ENCODE measurements at regions not wholly inside any gene's neighbourhood (a gene's known extent, or its start where the extent isn't known, plus 50 kb on each side); places are given as distances from the start of the nearest gene placed in this dataset.

DNA sequence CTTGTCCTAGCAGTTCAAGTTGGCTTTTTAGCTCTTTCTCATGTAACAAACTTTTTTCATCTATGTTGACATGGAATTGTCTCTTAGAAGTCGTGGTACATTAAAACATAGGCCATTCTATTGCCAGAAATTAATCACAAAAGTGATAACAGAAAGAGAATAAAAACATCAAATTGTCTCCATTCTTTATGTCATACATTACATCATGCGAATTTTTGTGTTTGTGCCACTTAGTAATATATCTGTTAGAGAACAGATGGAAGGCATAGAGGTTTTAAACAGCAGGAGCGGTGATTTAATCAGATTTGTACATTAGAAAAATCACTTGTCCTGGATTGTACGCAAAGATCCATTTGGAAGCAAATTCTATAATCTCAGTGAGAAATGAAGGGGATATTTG lies 136.5 kb upstream of the CDH20 start:
- no peak for DNase-seq

DNA sequence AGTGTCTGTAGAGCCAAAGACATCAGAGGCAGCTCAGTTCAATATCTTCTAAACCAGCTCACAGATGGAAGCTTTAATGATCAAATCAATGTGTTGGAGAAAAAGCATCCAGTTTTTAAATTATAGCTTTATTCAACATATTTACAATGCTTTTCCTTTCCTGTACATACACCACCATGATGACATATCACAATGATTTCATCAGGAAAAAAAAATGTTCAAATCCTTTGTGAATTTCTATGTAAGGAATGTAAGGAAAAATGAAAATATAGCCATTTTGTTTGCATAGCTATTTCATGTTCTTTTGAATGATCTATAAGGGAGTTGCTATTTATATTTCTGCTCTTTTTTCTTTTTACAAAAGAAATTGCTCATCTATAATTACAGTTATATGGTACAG lies 134.7 kb upstream of the CDH20 start:
- no peak for DNase-seq

DNA sequence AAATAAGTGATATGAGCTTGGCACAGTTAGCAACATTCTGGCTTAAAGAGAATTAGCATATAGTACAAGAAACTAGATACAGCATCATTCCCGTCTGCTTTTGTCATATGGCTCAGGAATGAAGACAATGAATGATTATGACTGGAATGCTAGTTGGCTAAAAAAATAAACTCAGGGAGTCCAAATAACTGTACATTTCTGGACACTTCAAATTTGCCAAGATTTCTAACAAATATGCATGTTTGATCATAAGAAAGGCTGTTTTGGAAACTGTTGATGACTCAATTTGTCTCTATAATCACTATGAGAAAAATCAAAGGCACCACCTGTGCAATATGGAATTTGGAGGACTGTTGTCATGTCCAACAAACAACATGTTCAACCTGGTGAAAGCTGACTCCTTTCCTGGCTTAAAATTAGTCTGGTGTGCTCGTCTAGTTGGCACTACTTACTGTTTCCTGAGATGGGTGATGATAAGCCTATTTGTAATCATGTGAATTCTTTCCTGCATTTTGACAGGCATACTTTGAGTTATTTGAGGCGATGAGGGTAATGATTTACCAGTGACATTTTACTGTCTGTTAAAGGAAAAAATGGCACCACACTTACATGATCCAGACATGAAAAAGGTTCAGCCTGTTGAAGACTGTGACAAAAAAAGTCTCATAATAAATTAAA lies 133.9 kb upstream of the CDH20 start:
- no peak for DNase-seq

DNA sequence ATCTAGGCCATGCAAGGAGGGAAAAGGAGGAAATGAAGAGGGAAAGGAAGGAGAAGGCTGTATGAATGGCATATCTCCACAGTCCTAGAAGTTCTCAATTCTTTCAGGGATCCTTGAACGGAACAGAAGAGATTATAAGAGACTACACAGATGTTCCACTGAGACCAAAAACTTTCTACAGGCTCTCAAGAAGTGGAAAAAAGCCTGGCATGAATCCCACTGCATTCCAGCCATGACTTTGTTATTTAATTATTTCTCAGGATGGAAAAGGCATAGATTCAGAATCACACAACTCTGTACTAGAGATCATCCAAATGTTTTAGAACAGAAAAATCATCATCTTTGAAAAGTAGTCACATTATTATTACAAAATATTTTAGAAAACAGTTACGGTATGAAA lies 131.7 kb upstream of the CDH20 start:
- no peak for DNase-seq

DNA sequence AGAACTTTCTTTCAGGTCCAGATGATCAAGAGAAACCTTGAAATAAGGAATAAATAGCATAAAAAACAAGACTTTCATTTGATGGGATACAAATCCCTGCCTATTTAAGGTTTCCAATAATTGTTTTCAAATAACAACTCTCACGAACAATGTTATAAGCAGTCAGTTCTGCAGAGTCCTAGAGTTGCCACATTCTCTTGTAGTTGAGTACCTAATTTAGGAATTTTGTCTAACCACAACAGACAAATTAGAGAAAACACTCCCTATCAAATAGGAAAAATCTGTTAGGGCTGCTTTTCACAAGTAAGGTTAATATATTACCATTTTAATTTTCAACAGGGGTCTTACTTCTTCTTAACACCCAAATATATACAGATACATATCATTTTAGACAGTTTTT lies 130.1 kb upstream of the CDH20 start:
- no peak for DNase-seq

DNA sequence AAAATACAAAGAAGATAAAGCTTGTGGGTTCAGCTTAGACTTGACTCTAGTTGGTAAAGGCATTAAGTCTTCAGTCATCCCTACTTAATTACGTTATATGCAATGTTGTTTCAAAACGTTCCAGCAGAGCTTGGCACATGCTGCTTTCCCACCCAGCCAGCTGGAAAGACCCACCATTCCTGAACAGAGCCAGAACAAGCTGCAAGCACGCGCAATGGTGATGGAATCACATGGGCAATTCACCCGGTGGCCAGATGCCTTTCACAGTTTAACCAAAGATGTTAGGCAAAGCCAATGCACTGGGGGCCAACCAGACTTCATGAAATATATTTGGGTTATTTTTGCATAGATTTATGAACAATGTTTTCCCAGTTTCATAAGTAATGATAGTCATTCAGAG lies 123.4 kb upstream of the CDH20 start:
- DNase-seq = no peak

DNA sequence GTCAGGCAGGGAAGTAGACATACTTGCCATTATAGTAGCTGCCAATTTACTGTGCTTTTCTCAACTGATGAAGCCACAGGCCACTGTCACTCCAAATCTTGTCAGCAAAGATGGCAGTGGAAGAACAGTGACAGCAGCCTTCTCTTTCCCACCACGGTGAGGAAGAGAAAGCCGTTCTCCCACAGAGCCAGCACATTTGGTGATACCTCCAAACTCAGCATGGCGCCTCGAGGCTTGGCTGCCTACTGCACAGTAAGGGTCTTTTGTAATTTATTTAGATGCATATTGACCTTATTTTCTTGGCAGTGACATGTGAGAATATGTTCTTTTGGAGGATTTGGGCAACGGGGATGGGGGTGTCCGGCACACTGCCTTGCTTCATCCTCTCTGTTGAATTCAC lies 117.2 kb upstream of the CDH20 start:
- DNase-seq = no peak

DNA sequence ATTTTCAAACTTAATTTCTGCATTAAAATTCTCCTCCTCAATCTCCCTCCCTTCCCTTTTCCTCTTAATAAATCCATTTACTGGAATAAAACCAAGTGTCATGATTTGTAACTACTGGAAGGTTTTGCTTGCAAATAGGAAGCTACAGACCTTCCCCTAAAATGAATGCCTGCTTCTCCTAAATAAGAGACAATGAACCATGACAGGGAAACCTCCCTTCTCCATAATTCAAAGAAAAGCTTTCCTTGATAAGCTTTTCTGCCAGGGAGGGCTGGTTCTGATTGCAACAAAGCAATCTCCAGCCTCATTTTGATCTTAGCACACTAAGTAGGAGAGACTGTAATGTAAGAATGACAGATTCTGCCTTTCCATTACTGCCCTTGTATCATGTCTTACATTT lies 111.0 kb upstream of the CDH20 start:
- no peak for DNase-seq

DNA sequence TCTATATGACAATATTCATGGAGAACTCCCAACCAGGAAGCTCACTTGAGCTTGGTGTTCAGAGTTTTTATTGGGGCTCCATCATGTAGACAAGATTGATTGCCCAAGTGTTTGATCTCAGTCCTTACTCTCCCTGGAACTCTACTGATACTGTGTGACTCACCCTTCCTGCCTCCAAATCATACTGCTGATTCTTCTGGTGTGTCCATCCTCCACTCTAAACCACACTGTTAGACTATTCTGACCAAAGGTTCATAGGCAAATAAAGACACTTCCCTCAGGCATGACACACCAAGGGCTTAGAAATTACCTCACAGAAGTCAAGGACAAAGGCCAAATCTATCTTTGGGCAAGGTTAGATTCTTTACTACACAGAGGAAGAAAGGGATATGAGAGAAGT lies 107.9 kb upstream of the CDH20 start:
- DNase-seq = no peak

DNA sequence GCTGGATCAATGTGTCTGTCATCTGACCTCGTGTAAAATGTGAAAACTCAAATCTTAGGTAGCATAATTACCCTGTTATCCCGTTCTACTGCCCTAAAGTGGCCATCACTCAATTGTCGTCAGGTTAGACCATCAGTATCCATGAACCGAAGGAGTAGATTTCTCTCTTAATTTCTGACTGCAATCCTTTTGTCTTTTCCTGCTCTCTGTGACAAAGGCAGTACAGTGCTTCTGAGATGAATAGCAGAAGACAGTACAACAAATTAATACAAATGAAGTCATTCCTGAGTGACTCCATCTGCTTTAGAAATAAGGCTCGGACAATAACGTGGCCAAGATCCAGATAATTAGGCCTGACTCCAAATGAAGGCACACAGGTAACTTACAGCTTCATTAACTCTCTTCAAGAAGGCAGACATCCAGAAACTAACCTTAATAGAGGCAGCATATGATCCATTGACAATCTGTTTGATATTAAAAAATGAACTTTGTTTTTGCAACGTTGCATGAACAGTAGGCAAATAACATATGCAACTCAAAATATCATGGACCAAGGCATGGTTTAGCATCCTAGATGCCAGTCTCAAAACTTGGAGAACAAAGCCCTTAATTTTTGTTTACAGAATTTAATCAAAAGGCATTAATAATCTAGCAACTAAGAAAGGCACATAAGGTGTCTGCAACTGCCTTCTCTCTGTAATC lies 96.7 kb upstream of the CDH20 start:
- DNase-seq = no peak

DNA sequence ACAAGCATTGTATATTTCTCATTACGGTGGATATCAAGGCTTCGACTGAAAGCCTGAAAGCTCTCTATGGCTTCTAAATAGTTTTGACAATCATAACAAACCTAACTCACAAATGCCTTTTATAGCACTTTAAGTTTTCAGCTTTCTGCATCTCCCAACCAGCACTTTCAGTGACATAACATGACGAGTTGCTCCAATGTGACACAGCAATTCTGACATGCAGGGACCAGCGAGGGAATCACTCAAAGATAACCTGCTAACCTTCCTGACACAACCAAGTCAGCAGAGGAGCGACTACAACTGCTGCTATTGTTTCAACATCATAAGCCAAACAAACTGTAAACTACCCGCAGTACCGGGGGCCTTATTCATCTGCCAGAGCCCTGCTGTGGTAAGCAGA lies 95.7 kb upstream of the CDH20 start:
- DNase-seq = no peak

DNA sequence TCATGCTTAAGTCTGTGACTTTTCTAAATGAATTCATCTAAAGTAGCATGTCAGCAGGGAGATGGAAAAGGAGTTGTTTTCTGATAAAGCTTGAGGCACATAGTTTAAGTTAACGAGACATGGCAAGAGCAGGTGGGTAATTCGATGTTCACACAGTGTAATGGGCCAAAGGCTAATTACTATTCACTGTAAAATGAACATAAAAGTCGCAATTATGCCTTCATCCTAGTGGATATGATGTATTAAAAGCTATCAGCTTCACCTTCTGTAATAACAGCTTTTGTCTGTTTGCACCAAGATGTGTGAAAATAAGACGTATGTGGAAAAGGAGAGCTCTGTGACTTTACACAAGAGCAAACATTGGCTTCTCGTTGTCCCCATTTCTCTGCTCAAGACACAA lies 94.2 kb upstream of the CDH20 start:
- DNase-seq = no peak

DNA sequence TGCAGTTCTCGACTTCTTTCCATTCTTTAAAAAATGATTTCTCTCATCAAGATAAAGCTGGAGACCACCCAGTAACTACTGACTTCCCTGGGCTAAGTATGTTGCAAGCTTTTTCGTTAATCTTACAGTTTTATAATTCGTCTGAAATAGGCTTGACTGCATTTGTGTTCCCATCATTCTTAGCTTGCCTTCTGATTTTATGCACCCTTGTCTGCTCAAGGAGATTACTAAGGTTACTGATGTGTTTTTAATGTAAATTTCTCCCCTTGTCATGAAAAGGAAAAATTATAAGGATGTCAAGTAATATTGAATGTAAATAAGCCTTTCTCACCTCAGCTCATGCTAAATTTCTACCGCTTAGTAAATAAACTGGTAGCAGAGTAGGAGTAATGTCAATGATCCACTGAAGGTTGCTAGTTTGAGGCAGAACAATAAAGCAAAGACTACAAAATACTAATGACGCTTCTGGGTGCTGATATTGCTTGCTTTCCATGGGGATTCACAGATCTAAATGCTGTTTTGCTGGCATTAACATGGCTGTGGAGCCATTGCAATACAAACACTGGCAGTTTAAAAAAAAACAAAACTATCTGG lies 91.9 kb upstream of the CDH20 start:
- no peak for DNase-seq

DNA sequence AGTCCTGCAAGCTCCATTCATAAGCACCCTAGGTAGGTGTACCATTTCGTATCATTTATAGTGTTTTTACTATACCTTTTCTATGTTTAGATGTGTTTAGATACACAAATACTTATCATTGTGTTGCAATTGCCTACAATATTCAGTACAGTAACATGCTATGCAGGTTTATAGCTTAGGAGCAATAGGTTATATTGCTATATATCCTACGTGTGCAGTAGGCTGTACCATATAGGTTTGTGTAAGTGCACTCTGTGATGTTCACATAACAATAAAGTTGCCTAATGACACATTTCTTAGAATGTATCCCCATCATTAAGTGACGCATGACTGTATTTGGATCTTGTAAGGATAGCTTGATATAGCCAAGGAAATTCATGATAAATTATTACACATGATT lies 88.6 kb upstream of the CDH20 start:
- no peak for DNase-seq

DNA sequence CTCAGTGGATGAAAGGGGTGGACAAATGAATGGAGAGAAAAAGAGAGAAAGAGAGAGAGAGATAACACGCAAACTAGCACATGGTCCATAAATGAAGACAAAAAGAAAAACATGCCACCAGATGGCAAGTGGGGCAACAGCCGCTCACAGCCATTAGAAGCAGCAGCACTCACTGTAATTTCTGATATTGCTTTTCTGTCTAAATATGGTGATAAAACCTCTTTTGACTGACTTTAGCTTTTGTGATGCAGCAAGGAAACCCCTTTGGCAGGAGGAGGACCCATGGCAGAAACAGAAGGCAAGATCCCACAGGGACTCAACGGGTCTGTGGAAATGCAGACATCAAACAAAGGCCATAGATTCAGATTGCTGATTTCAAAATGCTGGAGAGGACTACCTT lies 88.0 kb upstream of the CDH20 start:
- DNase-seq = no peak

DNA sequence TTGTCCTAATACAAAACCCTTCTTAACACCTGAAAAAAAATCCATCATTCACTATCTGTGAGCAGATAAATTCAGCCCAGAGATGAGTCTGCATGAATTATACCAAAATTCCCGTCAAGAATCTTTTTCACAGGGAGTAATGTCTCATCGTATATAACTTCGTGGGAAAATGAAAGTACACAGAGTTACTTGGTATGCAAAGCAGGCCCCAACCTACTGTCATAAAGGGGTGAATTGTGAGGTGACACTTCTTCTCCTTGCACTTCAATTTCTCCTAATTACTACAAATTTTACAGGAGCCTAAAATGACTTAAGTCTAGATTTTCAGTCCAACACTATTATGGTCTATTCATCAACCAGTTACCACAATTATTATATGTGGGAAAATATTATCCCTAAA lies 84.6 kb upstream of the CDH20 start:
- DNase-seq = no peak

DNA sequence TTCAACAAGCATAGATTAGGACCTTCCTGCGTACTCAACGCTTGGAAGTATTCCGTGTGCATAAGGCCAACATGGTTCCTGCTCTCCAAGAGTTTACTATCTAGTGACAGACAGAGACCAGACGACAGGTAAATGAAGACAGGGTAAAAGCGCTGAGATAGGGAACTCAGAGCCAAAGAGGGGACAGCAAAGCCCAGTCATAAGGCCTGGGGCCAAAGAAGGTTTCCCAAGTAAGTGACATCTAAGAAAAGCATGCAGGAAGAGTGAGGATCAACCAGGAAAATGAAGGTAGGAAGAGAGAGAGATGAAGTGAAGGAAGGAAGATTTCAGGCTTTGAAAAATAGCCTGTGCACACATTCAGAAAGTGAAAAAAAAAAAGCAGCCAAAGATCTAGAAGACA lies 76.9 kb upstream of the CDH20 start:
- no peak for DNase-seq

DNA sequence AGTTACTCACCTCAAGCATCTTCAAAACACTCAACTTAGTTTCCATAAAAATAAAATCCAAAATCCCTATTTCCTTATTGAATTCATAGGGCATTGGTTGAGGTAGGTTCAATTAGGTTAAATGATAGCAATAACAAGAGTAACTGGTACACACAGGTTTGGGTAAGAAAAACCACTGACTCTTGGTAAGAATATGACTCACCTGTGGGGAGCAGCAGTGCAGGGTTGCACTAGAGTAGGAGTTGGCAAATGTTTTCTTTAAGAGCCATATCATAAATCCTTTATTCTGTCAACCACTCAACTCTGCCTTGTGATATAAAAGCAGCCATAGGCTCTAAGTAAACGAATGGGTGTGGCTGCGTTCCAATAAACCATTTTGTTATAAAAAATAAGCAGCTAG lies 71.4 kb upstream of the CDH20 start:
- no peak for DNase-seq

DNA sequence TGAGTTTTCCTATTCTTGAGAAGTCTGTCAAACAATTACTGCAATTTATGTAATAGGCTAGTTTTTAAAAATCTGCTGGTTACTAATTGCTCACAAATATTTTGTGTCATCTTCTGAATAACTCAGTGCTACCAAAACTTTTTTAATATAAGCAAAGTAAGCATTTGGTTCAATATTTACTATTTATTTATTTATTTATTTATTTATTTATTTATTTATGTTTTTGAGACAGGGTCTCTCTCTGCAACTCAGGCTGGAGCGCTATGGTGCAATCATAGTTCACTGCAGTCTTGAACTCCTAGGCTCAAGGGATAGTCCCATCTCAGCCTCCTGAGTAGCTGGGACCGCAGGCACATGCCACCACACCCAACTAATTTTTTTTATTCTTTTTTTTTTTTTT lies 60.4 kb upstream of the CDH20 start:
- DNase-seq = no peak

DNA sequence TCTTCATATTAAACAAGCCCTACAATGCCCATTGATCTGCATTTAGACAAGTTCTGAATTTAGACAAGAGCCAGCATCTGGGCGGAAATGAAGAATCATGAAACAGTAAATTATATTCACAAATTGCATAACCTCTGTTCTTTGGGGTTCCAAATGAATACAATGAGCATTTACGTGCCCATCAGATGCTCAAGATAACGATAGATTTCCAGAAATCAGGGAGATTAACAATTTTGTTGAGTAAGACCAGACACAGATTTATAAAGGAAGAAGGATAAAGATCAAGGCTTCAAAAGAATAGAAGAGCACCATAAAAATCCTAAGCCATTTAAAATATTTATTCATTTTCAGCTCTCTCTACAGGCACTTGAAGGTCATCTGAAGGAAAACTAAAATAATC lies 59.7 kb upstream of the CDH20 start:
- DNase-seq = no peak

DNA sequence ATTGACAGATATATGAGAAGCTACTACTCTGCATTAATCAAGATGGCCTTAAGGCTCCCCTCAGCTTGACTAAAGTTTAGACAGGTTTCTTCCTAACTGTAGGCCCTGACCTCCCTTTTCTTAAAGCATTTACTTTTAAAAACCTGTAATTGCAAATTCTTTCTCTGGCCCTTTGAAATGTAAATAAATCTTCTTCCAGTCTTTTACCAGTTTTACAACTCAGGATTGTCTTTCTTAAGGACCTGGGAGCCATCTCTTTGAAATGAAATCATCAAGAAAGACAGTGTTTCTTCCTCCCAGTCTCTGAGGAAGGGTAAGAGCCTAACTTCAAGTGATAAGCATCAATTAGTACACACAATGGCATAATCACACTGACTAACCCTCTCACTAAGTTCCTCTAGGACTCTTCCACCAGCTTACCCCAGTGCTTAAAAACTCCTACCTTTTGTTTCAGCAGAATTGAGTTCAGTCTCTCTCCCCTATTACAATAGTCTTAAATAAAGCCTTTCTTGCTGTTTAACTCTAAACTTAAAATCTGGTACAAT lies 58.7 kb upstream of the CDH20 start:
- DNase-seq = no peak

DNA sequence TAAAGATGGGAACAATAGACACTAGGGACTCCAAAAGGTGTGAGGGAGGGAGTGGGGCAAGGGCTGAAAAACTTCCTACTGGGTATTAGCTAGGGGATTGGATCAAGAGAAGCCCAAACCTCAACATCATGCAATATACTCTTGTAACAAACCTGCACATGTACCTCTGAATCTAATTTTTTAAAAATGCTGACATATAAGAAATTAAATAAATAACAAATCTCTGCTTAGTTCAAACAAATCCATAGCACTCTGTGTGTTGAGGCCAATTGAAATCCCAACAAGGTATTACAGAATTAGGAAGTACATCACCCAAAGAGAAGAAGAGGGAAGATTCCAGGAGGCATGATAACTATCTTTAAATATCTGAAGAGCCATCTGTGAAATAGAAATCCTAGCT lies 55.4 kb upstream of the CDH20 start:
- DNase-seq = no peak

DNA sequence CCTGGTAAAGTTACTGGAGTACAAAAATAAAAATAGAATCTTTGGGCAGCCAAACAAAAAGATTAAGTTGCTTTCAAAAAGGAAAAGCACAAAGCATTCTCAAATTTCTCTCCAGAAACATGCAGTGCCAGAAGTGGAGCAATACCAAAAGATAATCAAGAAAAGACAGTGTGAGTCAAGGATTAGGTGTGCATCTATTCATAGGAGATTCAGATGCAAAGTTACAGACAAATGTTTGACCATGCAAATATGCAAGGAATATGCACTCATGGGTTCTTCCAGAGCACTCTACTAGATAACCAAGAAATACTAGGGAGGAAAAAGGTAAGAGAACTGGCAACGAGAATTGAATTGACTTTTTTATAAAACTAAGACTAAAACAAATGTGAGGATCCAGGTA lies 51.8 kb upstream of the CDH20 start:
- no peak for DNase-seq

DNA sequence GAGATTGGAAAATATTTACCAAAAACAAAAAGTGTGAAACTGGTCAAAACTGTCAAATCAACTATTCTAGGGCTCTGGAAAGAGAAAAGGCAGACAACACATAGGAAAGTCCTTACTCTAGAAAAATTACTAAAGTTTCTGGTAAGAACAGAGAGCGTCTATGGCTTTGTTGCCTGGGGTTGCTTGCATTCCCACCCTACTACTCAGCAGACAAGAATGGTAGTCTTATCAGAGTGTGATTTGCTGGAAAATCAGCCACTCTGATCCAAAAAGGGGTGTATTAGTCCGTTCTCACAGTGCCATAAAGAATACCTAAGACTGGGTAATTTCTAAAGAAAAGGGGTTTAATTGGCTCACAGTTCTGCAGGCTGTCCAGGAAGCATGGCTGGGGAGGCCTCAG lies 50.3 kb upstream of the CDH20 start:
- DNase-seq = no peak
